GM12872 (cell line): ENCODE measurements at regions not wholly inside any gene's neighbourhood (a gene's known extent, or its start where the extent isn't known, plus 50 kb on each side); places are given as distances from the start of the nearest gene placed in this dataset.

Source experiments
- TF ChIP-seq, protein P1 (sequence below): IDR thresholded peaks from 3 replicates; pipeline ENCODE4 v1.5.1; 2011; ENCODE audit warnings: low read depth, mild to moderate bottlenecking, low read length, moderate library complexity; ENCODE audit not compliant: insufficient read depth

DNA sequence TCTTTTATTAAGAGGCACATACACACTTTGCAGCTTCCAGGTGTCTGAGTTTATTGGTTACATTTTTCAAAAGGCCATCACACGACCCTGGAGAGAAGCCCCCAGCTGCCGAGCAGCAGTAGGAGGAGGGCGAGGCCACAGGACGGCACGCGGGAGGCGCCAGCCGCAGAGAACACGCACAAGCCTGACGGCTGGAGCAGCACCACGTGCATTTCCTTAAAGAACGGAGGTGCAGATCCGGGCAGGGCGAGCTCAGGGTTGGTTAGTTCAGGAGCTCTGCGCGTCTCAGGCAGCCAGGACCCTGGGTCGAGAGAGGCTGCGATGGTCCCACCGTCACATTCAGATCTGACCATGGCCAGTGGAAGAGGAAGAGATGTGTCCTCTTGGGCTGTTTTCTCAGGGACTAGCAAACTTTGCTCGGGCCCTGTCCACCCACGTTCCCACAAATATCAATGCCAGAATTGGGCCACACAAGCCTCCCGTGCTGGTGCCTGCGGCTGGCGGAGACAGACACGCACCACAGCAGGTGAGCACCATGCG, 121.4 kb upstream of the AFDN start:
- TF ChIP-seq, protein P1, sequence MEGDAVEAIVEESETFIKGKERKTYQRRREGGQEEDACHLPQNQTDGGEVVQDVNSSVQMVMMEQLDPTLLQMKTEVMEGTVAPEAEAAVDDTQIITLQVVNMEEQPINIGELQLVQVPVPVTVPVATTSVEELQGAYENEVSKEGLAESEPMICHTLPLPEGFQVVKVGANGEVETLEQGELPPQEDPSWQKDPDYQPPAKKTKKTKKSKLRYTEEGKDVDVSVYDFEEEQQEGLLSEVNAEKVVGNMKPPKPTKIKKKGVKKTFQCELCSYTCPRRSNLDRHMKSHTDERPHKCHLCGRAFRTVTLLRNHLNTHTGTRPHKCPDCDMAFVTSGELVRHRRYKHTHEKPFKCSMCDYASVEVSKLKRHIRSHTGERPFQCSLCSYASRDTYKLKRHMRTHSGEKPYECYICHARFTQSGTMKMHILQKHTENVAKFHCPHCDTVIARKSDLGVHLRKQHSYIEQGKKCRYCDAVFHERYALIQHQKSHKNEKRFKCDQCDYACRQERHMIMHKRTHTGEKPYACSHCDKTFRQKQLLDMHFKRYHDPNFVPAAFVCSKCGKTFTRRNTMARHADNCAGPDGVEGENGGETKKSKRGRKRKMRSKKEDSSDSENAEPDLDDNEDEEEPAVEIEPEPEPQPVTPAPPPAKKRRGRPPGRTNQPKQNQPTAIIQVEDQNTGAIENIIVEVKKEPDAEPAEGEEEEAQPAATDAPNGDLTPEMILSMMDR = no peak

- TF ChIP-seq, protein P1 = no peak
These were observed 120.2 kb upstream of the AFDN start for GRCh38 chr6:167706313-167707109.

DNA sequence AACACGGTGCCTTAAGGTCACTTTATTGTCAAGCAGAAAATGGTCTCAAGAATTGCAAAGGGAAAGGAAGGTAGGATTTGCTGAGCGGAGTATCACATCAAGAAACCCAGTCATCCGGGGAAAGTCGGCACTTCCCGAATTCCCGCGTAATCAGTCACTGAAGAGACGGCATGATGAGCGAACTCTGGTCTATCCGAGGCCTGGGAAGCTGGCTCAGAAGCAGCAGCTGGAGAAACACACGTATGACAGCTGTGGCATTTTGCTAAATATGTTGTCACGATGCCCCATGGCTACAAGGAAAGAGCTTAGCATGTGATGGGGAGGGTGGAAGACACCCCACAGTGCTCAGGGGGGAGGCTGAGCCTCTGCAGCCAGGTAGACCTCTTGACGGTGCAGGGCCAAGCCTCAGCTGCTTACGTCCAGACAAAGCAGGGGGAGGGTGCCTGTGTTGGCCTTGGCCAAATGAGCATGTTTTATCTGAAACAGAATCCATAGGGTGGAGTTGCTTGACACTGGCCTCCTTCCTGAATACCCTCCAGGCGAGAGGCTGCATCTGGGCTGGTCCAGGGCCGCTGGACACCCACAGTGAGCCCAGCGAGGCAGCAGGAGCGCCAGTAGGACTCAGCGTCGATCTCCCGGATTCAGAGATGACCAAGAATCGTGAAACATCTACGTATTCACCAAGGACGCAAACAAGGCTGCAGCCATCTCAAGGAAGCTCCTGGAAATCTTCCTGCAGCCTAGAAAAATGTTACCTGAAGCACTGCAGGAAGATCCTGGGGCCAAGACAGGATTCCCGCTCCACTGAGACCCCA, 118.8 kb upstream of the AFDN start:
- TF ChIP-seq, protein P1 = no peak

GRCh38 chr6:167708501-167709094, 118.1 kb upstream of the AFDN start:
- TF ChIP-seq, protein P1 = no peak

GRCh38 chr6:167709196-167709595, 117.5 kb upstream of the AFDN start:
- TF ChIP-seq, protein P1 = no peak

DNA sequence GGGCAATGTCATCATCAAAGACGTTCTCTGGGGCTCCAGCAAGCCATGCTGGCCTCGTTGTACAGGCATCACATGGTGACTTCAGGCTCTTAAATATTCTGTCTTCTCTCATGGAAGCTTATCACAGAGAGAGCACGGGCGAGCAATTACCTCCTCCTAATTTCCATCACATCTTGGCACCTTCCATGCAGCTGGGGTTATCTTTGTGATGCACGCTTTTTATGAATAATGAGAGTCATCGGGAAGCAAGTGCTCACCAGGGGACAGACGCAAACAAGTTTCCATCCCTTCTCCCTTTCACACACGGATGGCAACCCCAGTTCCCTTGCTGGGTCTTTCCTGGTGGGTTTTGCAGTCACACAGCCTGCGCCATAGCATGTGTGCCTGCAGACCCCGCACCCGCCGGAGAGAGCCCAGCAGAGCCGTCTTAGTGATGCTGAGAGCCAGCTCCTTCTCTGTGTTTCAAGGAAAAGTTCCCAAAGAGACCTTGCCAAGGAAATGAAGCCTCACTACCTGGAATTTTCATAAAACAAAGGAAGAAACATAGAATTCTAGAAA, 116.3 kb upstream of the AFDN start:
- TF ChIP-seq, protein P1 = no peak

DNA sequence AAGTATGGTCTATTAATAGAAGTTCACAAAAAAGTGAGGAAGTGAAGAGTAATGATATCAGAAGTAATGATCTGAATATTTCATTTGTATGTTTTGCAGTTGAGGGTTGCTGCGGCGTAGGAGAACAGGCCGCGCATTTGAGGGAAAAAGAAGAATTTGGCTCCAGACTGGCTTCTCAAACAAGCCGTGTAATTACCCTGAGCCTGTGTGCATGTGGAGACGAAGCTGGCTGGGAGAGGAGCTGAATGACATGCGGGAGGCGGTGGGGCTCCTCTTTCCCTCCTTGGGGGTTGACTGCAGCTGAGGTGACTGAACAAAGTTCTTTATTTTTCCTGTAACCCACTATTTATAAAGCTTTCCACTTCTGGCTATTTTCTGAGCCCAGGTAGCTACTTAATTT, 115.5 kb upstream of the AFDN start:
- TF ChIP-seq, protein P1 = no peak
